ENCODE measurements at regions not wholly inside any gene's neighbourhood (a gene's known extent, or its start where the extent isn't known, plus 50 kb on each side); places are given as distances from the start of the nearest gene placed in this dataset.

DNA sequence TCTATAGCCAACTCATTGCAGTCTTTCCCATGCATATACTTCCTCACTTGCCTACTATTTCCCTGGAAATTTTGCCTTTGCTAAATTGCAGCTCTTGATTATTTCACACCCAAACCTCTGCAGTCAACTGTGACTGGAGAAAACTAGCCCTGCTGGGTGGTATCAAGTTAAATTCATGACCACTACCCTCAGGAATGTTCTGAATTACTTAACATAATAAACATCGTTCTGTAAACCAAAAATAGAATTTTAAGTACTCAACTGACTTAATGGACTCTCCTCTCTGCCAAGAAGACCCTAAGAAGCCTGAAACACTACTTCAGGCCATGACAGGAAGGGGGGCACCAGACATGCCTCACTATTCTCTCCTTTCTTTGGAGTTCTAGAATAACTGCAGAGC, 1278.0 kb upstream of the GBE1 start:
- TF ChIP-seq, protein P1, sequence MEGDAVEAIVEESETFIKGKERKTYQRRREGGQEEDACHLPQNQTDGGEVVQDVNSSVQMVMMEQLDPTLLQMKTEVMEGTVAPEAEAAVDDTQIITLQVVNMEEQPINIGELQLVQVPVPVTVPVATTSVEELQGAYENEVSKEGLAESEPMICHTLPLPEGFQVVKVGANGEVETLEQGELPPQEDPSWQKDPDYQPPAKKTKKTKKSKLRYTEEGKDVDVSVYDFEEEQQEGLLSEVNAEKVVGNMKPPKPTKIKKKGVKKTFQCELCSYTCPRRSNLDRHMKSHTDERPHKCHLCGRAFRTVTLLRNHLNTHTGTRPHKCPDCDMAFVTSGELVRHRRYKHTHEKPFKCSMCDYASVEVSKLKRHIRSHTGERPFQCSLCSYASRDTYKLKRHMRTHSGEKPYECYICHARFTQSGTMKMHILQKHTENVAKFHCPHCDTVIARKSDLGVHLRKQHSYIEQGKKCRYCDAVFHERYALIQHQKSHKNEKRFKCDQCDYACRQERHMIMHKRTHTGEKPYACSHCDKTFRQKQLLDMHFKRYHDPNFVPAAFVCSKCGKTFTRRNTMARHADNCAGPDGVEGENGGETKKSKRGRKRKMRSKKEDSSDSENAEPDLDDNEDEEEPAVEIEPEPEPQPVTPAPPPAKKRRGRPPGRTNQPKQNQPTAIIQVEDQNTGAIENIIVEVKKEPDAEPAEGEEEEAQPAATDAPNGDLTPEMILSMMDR (IDR thresholded peaks at IDR 0.05) = no peak
- TF ChIP-seq POLR2A (IDR thresholded peaks at IDR 0.05; ENCODE audit: low read length) (no peak), CHD2 (IDR thresholded peaks at IDR 0.05; ENCODE audit: low read length, partially characterized antibody) (no peak)
- TF ChIP-seq, protein P2, sequence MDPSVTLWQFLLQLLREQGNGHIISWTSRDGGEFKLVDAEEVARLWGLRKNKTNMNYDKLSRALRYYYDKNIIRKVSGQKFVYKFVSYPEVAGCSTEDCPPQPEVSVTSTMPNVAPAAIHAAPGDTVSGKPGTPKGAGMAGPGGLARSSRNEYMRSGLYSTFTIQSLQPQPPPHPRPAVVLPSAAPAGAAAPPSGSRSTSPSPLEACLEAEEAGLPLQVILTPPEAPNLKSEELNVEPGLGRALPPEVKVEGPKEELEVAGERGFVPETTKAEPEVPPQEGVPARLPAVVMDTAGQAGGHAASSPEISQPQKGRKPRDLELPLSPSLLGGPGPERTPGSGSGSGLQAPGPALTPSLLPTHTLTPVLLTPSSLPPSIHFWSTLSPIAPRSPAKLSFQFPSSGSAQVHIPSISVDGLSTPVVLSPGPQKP (IDR thresholded peaks at IDR 0.05; ENCODE audit: low read depth, low read length) = no peak
